DND-41 (cell line): ENCODE measurements at regions not wholly inside any gene's neighbourhood (a gene's known extent, or its start where the extent isn't known, plus 50 kb on each side); places are given as distances from the start of the nearest gene placed in this dataset.

Experiments used
- EZH2 ChIP-seq: IDR thresholded peaks from 3 replicates; pipeline ENCODE4 v1.6.1; 2012; ENCODE audit warnings: borderline replicate concordance, low read depth, mild to moderate bottlenecking, moderate library complexity, low read length, inconsistent platforms; ENCODE audit not compliant: severe bottlenecking
- TF ChIP-seq, protein P1 (sequence below): IDR thresholded peaks from 2 replicates; pipeline ENCODE4 v1.5.1; 2012; ENCODE audit warnings: borderline replicate concordance, low read length, moderate library complexity, mild to moderate bottlenecking; ENCODE audit not compliant: poor library complexity, severe bottlenecking; ENCODE audit errors: extremely low read depth

DNA sequence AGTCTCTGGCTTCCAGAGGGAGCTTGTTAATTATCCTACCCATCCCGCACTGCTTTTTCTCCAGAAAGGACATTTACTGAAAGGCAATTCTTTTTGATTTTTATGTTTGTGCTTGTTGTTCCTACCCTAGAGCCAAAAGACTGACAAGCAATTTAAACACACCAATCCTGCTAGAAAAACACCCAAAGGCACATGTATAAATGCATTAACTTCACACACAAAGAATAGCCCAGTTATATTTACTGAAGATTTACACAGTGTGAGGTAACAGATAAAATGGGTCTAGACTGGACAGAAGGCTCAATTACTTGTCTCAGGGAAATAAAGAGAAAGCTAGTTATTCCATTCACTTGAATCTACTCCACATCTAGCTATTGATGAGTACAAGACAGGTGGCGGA lies 61.2 kb upstream of the NOCT start:
- TF ChIP-seq, protein P1, sequence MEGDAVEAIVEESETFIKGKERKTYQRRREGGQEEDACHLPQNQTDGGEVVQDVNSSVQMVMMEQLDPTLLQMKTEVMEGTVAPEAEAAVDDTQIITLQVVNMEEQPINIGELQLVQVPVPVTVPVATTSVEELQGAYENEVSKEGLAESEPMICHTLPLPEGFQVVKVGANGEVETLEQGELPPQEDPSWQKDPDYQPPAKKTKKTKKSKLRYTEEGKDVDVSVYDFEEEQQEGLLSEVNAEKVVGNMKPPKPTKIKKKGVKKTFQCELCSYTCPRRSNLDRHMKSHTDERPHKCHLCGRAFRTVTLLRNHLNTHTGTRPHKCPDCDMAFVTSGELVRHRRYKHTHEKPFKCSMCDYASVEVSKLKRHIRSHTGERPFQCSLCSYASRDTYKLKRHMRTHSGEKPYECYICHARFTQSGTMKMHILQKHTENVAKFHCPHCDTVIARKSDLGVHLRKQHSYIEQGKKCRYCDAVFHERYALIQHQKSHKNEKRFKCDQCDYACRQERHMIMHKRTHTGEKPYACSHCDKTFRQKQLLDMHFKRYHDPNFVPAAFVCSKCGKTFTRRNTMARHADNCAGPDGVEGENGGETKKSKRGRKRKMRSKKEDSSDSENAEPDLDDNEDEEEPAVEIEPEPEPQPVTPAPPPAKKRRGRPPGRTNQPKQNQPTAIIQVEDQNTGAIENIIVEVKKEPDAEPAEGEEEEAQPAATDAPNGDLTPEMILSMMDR = no peak
- no peak for TF ChIP-seq EZH2
